GM19324 (cell line): ENCODE measurements at regions not wholly inside any gene's neighbourhood (a gene's known extent, or its start where the extent isn't known, plus 50 kb on each side); places are given as distances from the start of the nearest gene placed in this dataset.
"Not testable (repeated sequence)": the region's sequence is repeated elsewhere in the genome, so short reads cannot be mapped to it uniquely, and the experiment has no call there.

Experiments used
- ATAC-seq: cut with Tn5 transposase; IDR thresholded peaks from one replicate; pipeline ENCODE4 v1.9.1; 2021; ENCODE audit warnings: mild to moderate bottlenecking, moderate library complexity; ENCODE audit not compliant: unreplicated experiment, low FRiP score

- not testable (repeated sequence) for ATAC-seq
These were observed 145.1 kb upstream of the BCL6 start for GRCh38 chr3:187890405-187890752.

- ATAC-seq, result no peak
These were observed 151.4 kb upstream of the BCL6 start for GRCh38 chr3:187896646-187897045.

DNA sequence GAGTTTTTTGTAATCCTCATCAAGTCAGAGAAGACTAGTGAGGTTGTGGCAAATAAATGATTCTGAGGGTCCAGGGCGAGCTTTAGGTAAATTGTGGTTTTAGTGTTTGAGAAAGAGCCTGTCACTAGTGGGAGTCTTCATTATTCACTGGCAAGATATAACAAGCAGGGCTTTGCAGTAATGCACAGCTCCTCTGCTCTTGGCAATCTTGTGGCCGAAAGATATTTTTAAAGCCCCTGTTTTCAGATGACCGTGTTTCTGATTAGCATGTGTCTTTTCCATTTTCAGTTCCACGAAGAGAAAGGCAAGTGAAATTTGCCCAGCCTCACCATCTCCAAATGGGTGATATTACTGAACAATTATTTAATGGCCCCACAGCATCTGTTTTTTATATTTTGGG, 154.0 kb upstream of the BCL6 start:
- ATAC-seq, result no peak

DNA sequence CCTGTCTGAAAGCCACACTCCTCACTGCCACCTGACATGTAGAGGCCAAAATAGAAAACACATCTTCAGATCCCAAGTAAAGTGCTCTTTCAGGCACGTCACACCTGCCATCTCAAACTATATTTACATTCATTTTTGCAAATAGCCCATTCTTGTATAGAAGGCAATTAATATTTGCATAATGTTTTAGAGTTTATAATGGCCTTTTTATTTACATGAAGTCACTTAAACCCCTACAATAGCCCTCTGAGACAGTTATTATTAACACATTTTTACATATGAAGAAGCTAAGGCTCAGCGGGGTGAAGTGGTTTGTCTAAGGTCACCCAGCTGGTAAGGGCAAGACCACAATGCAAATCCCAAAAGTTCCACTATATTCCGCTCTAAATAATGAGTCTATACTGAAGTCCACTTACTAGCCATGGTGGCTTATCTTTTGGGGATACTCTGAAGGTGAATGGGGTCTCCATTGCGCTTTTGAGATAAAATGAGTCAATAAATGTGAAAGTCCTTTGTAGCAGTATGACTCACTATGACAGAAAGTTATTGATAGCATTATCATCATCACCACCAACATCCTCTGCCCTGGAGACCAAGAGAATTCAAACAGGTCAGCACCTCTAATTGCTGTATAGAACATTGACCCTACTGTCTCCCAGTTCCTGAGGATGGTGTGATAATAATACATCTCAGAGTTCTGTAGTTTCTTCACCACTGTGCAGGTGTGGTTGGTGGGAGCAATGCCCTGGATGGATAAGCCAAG, 155.9 kb upstream of the BCL6 start:
- no peak for ATAC-seq

DNA sequence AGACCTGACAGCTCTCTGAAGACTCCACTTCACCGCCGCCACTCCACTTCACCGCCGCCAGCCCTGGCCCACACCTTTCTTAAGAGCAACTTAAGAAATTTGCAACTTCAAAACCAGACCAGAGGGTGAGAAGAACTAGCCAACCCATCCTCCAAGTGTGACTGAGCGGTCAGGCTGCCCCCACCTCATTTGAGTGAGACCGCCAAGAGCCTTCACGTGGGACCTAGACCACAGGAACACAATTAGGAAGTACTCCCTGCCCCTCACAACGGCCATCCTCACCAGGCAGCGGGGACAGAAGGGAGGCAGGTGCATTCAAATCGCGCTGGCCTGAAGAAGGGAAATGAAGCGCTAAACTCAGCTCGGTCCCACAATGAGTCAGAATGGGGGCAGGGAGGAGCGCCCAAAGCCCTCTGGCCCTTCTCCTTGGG, 156.8 kb upstream of the BCL6 start:
- ATAC-seq, result no peak

DNA sequence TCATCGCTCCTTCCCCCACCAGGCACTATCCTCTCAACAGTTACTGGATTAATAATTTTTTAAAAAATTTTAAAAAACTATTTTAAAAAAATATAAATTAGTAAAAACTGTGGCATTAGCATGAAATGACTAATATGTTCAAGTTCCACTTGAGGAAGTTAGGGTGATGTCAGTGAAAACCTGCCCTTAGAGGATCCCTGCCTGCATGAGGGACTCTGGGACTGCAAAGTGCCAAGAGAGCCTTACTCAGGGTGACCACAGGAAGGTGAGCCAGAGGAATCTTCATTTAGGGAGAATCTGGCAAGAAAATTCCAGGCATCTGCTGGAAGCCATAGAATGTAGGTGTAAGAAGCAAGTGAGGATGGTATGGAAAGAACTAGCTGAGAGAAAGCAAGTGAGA, 157.7 kb upstream of the BCL6 start:
- ATAC-seq, result no peak

GRCh38 chr3:187903697-187904096, 158.4 kb upstream of the BCL6 start:
- no peak for ATAC-seq

GRCh38 chr3:187906416-187906815, 161.1 kb upstream of the BCL6 start:
- ATAC-seq, result no peak

GRCh38 chr3:187906920-187907319, 161.7 kb upstream of the BCL6 start:
- no peak for ATAC-seq

GRCh38 chr3:187909866-187910265, 164.6 kb upstream of the BCL6 start:
- no peak for ATAC-seq

DNA sequence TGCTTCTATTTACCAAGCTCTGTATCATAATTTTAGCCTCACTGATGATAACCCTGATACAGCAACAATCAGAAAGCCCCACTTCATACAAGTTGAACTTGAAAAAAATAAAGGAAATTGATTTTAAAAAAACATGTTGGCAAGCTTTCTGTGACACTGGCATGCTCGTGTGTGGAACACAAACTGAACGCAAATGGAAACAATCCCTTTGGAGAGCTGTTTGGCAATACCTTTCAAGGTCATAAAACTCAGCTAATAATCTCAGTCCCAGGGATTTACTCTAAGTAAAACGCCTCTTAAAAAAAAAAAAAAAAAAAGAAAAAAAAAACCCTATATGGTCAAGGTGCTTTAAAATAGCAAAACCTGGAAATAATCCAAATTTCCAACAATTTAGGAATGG, 166.7 kb upstream of the BCL6 start:
- ATAC-seq, result no peak

GRCh38 chr3:187913617-187914033, 168.4 kb upstream of the BCL6 start:
- no peak for ATAC-seq

- no peak for ATAC-seq
These were observed 169.0 kb upstream of the BCL6 start for GRCh38 chr3:187914231-187914630.

- no peak for ATAC-seq
These were observed 170.8 kb upstream of the BCL6 start for GRCh38 chr3:187916072-187916471.

DNA sequence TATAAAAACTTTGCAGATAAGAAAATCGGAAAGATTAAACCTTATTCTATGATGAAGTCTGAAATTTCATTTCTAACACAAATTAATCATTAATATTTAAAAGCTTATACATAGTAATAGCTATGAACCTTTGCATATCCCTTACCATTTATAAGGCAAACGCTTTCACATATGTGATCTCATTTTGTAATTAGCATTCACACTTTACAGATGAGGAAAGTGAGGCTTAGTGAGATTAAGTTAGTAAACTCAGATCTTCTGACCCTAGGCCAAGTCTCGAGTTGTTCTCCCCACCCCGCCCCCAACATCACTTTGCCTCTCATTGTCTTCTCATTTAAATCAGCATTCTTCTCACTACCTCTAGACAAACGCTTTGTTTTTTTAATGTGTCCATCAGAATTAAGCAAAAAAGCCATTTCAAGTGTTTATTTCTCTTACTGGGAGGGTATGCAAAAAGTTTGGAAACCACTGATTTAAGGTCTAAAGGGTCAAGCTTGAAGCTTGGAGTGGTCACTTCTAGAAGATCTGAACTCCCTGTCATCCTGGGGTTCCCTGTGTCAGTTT, 172.9 kb upstream of the BCL6 start:
- no peak for ATAC-seq

- peak; percentile 75 for ATAC-seq
These were observed 173.8 kb upstream of the BCL6 start for GRCh38 chr3:187919048-187919447.

- ATAC-seq, result peak; percentile 29
These were observed 174.3 kb upstream of the BCL6 start for GRCh38 chr3:187919544-187919943.

GRCh38 chr3:187920030-187920429, 174.8 kb upstream of the BCL6 start:
- ATAC-seq, result no peak

GRCh38 chr3:187920913-187921312, 175.6 kb upstream of the BCL6 start:
- no peak for ATAC-seq

- no peak for ATAC-seq
These were observed 176.3 kb upstream of the BCL6 start for GRCh38 chr3:187921391-187922074.

DNA sequence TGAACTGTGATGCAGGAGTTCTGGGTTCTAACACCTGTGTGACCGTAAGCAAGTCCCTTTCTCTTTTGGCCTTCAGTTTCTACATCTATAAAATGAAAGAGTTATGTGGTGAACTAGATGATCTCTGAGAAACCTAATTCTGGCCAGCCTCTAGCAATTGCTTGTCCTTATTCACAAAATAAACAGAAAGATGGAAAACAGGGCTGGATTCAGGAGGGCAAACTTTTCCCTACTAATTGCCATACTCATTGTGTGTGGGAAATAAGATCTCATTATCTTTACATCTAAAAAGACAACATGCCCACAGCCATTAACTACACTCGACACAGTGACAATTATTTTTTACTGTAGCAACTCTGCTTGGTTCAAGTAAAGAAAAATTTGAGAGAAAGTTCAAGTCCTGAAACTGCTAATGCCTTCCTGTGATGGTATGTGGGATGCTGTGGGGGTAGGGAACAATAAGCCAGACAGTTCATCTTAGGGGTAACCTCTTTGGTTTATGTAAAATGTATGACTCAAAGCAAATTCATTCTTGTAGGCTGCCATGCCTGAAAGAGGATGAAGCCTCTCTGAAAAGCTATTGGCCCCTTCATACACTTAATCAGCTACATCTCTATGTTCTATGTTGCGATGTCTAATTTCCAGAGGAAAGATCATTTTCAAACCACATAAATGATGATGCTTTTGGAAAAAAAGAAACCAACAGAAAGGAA, 177.6 kb upstream of the BCL6 start:
- ATAC-seq, result no peak
